Stimulated activated CD8-positive, alpha-beta memory T cell treated with anti-CD3 and anti-CD28 coated beads, Interleukin-2, amount 100 ng/mL, for 1 hour (primary cell): ENCODE measurements at regions not wholly inside any gene's neighbourhood (a gene's known extent, or its start where the extent isn't known, plus 50 kb on each side); places are given as distances from the start of the nearest gene placed in this dataset.
"Not testable (repeated sequence)": the region's sequence is repeated elsewhere in the genome, so short reads cannot be mapped to it uniquely, and the experiment has no call there.

Source experiments
- DNase-seq, 2 donors: peaks; one replicate each; pipeline ENCODE4 v3.0.0-alpha.2; 2020; ENCODE audit warnings: low read depth in 2 of 2

DNA sequence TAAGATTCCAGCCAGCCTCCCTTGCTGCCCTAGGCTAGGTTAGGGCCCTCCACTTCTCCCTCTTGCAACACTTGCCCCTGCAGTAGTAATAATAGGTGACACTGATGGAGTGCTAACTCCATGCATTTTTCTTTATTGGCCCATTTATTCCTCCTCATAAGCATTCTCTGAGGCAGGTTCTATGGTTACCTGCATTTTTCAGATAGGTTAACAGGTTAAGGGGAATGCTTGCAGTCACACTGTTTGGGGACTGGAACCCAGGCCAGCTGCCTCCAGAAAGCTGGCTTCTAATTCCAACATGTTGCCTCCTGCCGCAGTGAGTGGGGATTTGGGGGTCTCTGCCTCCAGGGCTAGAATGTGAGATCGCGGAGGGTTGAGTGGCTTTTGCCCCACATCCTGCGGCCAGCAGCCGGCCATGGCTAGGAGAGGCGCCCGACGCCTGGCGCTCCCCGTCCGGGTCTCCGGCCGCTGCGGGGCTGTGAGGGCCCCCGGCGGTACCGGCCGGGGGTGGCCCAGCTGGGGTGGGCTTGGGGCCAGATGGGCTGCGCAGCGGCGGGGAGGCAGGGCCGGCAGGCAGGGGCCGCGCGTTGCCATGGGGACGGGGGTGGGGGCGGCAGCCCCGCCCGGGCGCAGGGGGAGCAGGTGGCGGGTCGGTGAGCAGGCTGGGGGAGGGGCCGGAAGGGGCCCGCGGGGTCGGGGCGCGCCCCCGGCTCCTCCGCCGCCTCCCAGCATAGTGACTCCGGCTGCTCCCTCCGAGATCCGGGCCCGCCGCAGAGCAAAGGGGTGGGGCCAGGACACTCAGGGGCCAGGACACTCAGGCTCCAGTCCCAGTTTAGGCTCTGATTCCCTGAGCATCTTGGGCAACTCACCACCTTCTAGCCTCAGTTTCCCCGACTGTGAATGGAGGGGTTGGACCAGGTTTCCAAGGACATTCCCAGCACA, 68.4 kb upstream of the SSBP3 start:
- no peak for DNase-seq

DNA sequence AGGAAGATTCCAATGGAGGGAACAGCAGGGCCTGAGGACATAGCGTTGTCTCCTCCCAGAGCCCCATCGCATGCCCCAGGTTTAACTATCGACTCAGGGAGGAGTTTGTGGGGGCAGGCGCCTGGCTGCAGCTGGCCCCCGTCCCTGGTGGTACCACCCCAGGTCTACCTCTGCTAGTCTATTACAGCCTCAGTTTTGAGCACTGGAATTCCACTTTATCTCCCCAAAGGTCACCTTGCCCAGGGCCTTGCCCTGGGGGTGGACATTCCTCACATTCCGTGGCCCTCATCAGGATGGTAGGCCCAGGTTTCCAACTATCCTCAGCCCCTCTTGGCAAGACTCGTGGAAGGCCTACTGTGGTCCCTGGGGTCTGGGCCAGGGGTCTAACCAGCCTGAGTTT, 65.4 kb upstream of the SSBP3 start:
- DNase-seq: no peak

DNA sequence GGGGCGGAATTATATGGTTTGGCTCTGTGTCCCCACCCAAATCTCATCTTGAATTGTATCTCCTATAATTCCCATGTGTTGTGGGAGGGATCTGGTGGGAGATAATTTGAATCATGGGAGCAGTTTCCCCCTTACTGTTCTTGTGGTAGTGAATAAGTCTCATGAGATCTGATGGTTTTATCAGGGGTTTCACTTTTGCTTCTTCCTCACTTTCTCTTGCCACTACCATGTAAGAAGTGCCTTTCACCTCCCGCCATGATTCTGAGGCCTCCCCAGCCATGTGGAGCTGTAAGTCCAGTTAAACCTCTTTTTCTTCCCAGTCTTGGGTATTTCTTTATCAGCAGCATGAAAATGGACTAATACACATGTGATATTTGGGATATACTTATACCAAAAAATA, 63.2 kb upstream of the SSBP3 start:
- DNase-seq: not testable (repeated sequence)

DNA sequence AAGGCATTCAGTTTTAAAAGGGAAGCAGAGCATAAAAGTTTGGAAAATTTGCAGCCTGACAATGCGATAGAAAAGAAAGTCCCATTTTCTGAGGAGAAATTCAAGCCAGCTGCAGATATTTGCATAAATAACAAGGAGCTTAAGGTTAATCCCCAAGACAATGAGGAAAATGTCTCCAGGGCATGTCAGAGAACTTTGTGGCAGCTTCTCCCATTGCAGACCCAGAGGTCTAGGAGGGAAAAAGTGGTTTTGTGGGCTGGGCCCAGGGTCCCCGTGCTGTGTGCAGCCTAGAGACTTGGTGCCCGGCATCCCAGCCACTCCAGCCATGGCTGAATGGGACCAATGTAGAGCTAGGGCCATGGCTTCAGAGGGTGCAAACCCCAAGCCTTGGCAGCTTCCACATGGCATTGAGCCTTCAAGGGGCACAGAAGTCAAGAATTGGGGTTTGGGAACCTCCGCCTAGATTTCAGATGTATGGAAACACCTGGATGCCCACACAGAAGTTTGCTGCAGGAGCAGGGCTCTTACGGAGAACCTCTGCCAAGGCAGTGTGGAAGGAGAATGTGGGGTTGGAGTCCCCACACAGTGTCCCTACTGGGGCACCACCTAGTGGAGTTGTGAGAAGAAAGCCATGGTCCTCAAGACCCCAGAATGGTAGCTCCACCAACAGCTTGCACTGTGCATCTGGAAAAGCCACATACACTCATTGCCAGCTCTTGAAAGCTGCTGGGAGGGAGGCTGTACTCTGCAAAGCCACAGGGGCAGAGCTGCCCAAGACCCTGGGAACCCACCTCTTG, 62.3 kb upstream of the SSBP3 start:
- not testable (repeated sequence) for DNase-seq

DNA sequence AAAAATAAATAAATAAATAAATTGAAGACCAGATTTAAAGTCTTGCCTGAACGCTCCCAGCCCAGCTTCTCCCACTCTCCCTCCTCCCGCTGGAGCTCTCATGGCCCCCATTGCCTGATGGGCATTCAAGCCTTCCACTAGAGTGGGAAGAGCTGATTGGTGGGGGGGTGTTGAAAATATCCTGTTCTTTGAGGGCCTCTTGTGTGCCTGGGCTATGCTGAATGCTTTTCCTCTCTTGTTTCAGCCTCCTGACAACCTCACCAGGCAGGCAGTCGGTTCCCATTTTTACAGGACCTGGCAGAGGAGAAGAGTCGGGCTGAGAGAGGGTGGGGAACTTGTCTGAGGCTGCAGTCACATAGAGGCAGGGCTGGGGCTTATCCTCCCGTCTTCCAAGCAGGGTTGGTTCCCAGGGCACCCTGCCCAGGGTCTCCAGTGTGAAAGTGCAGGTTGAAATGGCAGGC, 59.2 kb upstream of the SSBP3 start:
- DNase-seq: no peak

DNA sequence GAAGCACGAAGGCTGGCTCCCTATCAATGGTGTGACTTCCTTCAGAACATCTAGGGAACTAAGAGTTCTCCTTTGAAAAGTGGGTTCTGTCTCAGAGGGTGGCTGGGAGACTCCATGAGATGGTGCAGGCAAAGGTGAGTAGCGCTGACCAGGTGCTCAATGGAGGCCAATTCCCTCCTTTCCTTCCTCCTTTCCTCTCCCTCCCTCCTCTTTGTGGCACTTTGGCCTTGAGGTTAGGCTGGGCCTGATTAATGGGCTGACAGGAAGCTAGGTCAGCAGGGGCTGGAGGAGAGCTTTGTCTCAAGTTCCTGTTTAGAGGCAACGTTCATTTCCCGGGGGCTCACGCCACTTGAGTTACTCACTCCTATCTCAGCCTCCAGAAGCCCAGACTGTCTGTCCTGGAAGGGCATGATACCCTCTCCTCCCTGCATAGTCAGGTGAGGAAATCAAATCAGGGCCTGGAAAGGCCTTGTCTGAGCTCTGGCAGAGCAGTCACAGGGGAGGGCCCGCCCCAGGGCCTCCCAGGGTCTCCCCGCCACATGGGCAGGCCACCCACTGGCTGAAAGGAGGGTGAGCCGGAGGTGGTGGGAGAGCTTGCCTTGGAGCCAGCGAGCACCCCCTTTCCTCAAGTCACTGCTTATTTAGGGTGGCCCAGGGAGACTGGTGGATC, 58.4 kb upstream of the SSBP3 start:
- no peak for DNase-seq

DNA sequence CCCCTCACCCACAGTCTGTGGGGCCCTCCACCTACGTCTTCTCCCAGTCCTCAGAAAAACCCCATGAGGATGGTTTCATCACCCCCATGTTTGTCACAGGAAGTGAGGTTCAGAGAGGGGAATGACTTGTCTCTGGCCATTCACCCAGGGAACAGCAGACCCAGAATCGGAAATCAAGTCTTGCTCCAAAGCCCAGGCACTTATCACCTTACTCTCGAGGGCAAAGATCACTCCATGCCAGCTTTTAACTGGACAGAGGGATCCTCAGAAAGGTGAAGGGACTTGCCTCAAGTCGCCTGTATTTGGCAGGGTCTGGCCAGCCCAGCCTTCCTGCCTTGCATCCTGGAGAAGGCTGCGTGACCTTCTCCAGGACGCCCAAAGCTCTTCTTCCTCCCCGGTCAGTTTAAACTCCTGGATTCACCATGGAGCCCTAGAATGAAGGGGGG, 57.9 kb upstream of the SSBP3 start:
- DNase-seq: no peak

DNA sequence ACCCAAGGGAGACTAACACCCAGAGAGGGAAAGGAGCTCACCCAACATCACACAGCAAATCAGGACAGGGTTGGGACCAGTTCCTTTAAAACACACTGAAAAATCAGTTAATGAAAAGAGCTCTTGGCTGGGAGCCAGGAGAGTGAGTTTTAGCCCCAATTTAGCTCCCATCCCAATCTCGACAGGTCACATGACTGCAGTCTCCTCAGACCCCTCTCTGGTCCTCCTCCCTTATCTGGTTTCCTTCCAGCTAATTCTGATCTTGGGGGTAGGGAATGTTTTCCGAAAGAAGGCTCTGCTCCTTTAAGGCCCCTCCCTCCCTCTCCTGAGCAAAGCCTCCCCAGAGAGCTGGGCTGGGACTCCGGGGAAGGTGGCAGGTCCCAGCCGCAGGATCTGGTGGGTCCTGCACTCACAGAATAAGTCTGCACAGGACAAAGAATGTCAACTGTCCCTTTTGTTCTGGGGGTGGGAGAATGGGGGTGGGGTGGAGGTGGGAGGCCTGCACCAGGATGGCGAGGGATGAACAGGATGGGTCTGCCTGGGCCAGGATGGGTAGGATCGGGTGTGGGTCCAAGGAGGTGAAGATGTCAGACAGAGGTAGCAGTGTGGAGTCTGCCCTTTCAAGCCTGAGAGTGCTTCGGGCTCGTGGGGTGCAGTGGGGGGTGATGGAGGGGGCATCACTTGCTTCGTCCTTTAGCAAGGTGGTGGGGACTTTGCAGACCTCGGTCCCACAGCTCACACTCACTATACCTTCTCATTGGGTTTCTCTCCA, 57.3 kb upstream of the SSBP3 start:
- no peak for DNase-seq

DNA sequence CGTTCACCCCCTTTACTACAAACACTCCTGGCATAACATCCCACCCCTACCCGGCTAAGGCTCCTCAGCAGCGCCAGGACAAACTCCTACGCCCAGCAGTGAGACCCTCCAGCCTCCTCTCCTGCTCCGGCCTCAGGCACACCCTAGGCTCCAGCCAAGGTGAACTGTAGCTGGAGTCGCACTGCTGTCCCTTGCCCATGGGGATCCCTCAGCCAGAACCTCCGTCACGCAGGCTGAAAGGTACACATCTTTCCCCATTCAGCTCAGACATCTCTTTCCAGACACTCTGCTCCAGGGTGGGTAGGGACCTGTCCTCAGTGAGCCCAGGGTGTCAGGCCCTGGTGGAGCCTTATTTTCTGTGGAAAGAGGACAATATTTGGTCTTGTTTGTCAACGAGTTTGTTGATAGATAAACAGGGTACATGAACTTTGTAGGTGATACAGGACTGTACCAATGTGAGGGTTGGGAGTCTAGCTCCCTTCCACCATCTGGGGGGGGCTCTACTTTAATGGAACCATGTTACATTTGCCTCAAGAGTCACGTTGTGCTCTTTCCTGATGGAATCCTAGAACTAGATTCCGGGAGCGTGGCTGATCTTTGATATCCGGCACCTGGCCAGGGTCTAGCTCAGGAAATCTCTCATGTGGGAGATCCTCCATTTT, 56.5 kb upstream of the SSBP3 start:
- DNase-seq: no peak

DNA sequence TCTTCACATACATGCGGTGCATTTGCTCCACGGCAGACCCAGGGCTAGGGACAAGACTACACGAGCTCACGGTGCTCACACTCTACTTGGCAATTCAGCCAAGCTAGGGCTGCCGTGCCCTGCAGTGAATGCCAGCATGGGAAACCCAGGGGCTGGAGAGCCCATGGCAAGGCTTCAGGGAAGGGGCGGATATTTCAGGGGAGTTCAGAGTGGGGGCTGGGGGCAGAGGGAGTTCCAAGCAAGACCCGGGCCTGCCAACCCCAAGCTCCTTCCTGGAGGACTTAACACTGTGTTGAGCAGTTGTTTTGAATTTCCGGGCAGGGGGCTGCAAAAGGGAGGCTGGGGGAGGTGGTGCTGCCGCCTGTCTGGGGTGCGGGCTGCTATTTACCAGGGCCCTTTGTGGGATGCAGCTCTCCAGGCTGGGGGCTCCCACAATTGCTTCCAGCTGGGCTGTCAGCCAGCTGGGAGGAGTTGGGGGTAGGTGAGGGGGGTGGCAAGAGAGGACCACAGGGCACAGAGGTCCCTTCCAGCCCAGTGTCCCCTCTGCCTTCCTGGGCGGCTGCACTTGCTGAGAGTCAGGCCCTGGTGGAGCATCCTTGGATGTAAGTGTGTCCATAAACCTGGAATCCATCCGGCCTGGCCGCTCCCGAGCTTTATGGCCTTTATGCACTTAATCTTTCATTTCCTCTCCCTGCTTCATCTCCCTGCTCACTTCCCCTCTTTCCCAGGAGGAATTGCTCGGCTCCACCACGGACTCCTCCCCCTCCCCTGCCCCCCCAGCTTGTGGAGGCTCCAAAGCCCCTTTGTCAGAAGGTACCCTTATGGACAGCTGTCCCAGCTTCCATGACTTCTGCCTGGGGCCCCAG, 55.8 kb upstream of the SSBP3 start:
- DNase-seq: no peak

DNA sequence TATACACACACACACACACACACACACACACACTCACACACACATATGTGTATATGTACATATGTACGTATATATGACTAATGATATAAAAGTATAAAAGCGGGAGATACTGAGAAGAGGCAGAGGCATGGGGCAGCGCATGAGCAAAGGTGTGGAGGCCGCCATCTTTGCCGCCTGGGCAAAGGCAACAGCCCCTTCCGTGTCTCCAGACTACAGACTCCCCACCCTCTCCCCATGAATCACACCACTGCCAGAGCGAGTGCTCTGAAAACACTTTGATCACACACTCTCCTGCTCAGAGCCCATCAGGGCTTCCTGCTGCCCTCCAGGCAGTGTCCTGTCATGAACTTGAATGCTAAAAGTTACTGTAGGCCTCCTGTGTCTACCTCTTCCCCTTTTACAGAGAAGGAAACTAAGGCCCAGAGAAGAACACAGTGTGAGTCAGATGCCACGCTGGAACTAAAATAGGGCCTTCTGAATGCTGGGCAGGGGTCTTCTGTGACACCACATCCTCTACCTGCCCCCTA, 54.7 kb upstream of the SSBP3 start:
- no peak for DNase-seq

DNA sequence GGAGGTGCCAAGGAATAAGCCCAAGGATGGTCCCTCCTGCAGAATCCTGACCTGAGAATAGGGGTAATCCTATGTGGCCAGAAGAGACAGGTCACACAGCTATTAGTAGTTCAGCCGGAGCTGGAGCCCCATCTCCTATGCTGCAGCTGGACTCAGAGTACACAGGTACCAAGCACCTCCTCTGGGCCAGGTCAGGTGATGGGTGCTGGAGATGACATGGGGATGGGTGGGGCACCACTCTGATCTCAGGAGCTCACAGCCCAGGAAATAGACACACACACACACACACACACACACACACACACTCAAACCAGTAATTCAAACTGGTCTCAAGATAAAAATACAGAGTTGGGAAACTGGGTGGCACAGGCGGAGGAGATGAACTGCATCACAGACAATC, 54.2 kb upstream of the SSBP3 start:
- no peak for DNase-seq

DNA sequence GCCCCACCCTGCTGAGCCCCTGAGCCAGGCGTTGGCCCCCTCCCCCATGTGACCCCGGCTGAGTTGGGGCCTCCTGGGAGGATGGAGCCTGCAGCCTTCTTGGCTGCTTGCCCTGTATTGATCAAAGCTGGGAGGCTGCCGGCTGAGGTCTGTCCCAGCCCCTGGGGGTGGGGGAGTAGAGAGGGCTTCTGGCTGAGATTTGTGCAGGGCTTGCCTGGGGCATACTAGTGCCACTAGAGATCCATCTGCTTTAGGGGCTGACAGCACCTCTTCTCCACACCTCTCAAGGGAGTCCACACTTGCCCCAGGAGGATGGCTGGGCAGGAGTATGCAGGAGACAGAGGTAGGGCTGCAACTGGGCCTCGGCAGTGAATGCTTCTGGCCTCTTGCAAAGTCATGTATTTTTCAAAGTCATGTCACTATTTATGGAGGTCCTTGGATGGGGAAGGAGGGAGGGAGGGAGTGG, 53.6 kb upstream of the SSBP3 start:
- no peak for DNase-seq

DNA sequence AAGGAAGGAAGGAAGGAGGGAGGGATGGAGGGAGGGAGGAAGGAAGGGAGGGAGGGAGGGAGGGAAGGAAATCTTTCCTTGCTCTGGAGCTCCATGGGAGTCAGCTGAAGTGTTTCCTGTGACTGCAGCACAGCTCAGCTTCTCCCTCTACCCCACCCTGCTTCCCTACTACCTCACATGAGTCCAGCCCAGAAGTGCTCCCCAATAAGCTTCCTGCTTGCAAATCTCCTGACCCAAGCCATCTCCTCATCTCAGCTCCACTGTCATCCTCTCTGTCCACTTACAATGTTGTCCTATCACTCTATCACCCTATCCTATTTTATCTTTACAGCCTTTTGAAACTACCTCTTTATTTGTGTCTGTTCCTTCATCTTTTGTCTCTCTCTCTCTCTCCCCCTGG, 52.9 kb upstream of the SSBP3 start:
- DNase-seq: no peak

DNA sequence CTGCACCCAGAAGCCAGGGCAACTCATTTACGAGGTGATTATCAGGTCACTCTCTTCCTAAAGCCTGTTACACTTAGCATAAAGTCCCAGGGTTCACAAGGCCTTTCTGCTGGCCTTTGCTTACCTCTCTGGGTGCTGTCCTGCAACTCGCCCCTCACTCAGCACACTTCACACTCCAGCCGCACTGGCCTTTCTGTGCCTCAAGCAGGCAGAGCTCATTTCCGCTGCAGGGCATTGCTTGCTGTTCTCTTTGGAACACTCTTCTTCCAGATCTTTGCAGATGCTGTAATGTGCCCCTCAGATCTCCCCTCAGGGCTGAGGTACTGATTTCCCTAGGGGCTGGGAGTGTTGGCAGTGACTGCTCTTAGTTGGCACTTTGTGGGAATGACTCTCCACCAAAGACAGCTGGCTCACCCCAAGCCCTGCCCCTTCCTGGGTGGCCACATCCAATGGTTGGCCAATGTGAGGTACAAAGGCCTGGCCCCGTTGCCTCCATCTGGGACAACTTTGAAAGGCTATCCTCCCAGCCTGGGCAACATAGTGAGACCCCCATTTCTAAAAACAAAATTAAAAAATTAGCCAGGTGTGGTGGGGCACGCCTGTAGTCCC, 50.8 kb upstream of the SSBP3 start:
- DNase-seq: no peak

DNA sequence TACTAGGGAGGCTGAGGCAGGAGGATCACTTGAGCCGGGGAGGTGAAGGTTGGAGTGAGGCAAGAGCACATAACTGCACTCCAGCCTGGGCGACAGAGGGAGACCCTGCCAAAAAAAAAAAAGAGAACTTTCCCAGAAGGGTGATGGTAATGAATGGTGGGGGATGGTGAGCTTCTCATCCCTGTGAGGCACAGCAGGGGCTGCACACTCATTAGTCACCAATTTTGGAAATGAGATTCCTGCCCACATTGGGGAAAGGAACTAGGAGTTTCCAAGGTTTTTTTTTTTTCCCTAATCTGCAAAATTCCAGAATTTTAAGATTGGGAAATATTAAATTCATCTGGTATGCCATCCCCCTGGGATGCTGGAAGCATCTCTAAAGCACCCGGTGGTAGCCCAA, 50.2 kb upstream of the SSBP3 start:
- no peak for DNase-seq
